ENCODE measurements at regions not wholly inside any gene's neighbourhood (a gene's known extent, or its start where the extent isn't known, plus 50 kb on each side); places are given as distances from the start of the nearest gene placed in this dataset.

GRCh38 chr10:57715233-57715632 lies 552.5 kb downstream of the IPMK start:
- no peaks in the 10 kb centered on the region for H3K4me1 ChIP-seq (ENCODE audit: insufficient read depth, low read length, poor library complexity, severe bottlenecking)
- no peak overlapping the region for H3K9ac ChIP-seq (ENCODE audit: low read depth, low read length, poor library complexity, severe bottlenecking)
- TF ChIP-seq CTCF (conservative IDR thresholded peaks at IDR 0.05; ENCODE audit: low read length) = no peak
- TF ChIP-seq EZH2phosphoT487 (IDR thresholded peaks at IDR 0.05; ENCODE audit: borderline replicate concordance) = no peak
- H3K36me3 ChIP-seq (ENCODE audit: insufficient read depth, low read length) = no peaks in the 10 kb centered on the region
- no peaks in the 10 kb centered on the region for H4K20me1 ChIP-seq (ENCODE audit: insufficient read depth, low read length, poor library complexity, severe bottlenecking)
- H3K79me2 ChIP-seq (ENCODE audit: insufficient read depth, low read length) = no peaks in the 10 kb centered on the region
- H3K27me3 ChIP-seq (ENCODE audit: insufficient read depth, low read length, poor library complexity, severe bottlenecking) = no peaks in the 10 kb centered on the region
- no peak overlapping the region for H2AFZ ChIP-seq (ENCODE audit: low read length)
- H3F3A ChIP-seq (ENCODE audit: low read depth) = no peaks in the 10 kb centered on the region
- no peak overlapping the region for H3K4me2 ChIP-seq (ENCODE audit: low read depth, low read length, poor library complexity, severe bottlenecking)
- no peaks in the 10 kb centered on the region for H3K9me3 ChIP-seq (ENCODE audit: insufficient read depth, low read depth, low read length)
- H3K9me2 ChIP-seq (replicated peaks; ENCODE audit: low read depth, low read length) = no peaks in the 10 kb centered on the region
- H3K4me3 ChIP-seq (ENCODE audit: low read length, poor library complexity, severe bottlenecking) = no peak overlapping the region

- no peak overlapping the region for H3K4me2 ChIP-seq (ENCODE audit: low read depth, low read length, poor library complexity, severe bottlenecking)
- H3K9ac ChIP-seq (ENCODE audit: low read depth, low read length, poor library complexity, severe bottlenecking) = no peak overlapping the region
- no peaks in the 10 kb centered on the region for H4K20me1 ChIP-seq (ENCODE audit: insufficient read depth, low read length, poor library complexity, severe bottlenecking)
- H3F3A ChIP-seq (ENCODE audit: low read depth) = no peaks in the 10 kb centered on the region
- no peaks in the 10 kb centered on the region for H3K79me2 ChIP-seq (ENCODE audit: insufficient read depth, low read length)
- no peaks in the 10 kb centered on the region for H3K9me3 ChIP-seq (ENCODE audit: insufficient read depth, low read depth, low read length)
- no peak for TF ChIP-seq CTCF (conservative IDR thresholded peaks at IDR 0.05; ENCODE audit: low read length)
- TF ChIP-seq EZH2phosphoT487 (IDR thresholded peaks at IDR 0.05; ENCODE audit: borderline replicate concordance) = no peak
- H3K9me2 ChIP-seq (replicated peaks; ENCODE audit: low read depth, low read length) = no peaks in the 10 kb centered on the region
- H3K4me3 ChIP-seq (ENCODE audit: low read length, poor library complexity, severe bottlenecking) = no peak overlapping the region
- no peaks in the 10 kb centered on the region for H3K4me1 ChIP-seq (ENCODE audit: insufficient read depth, low read length, poor library complexity, severe bottlenecking)
- no peak overlapping the region for H2AFZ ChIP-seq (ENCODE audit: low read length)
- no peaks in the 10 kb centered on the region for H3K36me3 ChIP-seq (ENCODE audit: insufficient read depth, low read length)
- H3K27me3 ChIP-seq (ENCODE audit: insufficient read depth, low read length, poor library complexity, severe bottlenecking) = no peaks in the 10 kb centered on the region
Measured at GRCh38 chr10:57707300-57707658, 560.4 kb downstream of the IPMK start.

DNA sequence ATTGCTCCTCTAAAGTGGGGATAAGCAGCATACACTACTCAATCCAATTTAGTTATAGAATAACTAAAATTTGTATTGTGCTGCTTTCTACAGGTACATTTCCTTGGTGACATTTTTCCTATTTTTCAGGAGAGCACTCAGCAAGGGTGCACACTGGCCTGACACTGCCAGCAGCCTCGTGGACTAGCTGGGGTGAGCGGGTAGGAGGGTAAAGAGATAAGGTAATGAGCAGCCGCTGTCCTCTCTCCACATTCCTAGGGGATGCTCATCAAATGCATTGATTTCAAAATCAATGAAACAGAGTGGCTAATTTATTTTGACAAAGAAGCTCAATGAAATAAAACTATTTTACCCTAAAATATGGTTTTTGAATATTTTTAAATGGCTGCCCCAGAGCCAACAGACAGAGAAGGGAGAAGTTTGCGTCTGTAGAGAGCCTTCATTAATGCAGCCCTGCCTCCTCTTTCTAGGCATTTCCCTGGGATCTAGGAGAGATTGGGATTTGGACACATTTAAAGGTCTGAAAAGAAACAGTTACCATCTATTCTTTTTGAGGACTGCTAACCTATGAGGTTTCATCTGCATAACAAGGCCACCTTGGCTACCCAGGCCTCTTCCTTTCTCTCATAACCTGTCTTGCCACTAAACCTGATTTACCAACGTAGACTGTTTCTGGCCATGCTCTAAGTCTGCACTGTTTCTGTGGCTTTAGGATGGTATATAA lies 561.0 kb downstream of the IPMK start:
- no peaks in the 10 kb centered on the region for H3F3A ChIP-seq (ENCODE audit: low read depth)
- H3K27me3 ChIP-seq (ENCODE audit: insufficient read depth, low read length, poor library complexity, severe bottlenecking) = no peaks in the 10 kb centered on the region
- H3K4me3 ChIP-seq (ENCODE audit: low read length, poor library complexity, severe bottlenecking) = no peak overlapping the region
- H3K9me2 ChIP-seq (replicated peaks; ENCODE audit: low read depth, low read length) = no peaks in the 10 kb centered on the region
- H4K20me1 ChIP-seq (ENCODE audit: insufficient read depth, low read length, poor library complexity, severe bottlenecking) = no peaks in the 10 kb centered on the region
- H3K9ac ChIP-seq (ENCODE audit: low read depth, low read length, poor library complexity, severe bottlenecking) = no peak overlapping the region
- no peaks in the 10 kb centered on the region for H3K79me2 ChIP-seq (ENCODE audit: insufficient read depth, low read length)
- no peak overlapping the region for H2AFZ ChIP-seq (ENCODE audit: low read length)
- no peaks in the 10 kb centered on the region for H3K4me1 ChIP-seq (ENCODE audit: insufficient read depth, low read length, poor library complexity, severe bottlenecking)
- H3K9me3 ChIP-seq (ENCODE audit: insufficient read depth, low read depth, low read length) = no peaks in the 10 kb centered on the region
- H3K4me2 ChIP-seq (ENCODE audit: low read depth, low read length, poor library complexity, severe bottlenecking) = no peak overlapping the region
- no peaks in the 10 kb centered on the region for H3K36me3 ChIP-seq (ENCODE audit: insufficient read depth, low read length)
- TF ChIP-seq CTCF (conservative IDR thresholded peaks at IDR 0.05; ENCODE audit: low read length) = no peak
